ENCODE measurements at regions not wholly inside any gene's neighbourhood (a gene's known extent, or its start where the extent isn't known, plus 50 kb on each side); places are given as distances from the start of the nearest gene placed in this dataset.

GRCh38 chr20:7627734-7628663 is 312.3 kb downstream of the HAO1 start:
- H3K4ac ChIP-seq (ENCODE audit: low read depth, low read length): no peak overlapping the region
- no peak overlapping the region for H4K91ac ChIP-seq (ENCODE audit: low read depth, low read length)
- H2BK120ac ChIP-seq (ENCODE audit: insufficient read depth, low read length, poor library complexity): no peak overlapping the region
- H2BK12ac ChIP-seq (ENCODE audit: low read length): no peak overlapping the region
- no peak overlapping the region for H4K12ac ChIP-seq (ENCODE audit: low read depth, low read length)
- no peak overlapping the region for H3K14ac ChIP-seq (ENCODE audit: low read length)
- no peaks in the 10 kb centered on the region for H3K9me3 ChIP-seq (ENCODE audit: insufficient read depth, low read depth, low read length)
- H3K36me3 ChIP-seq (ENCODE audit: control insufficient read depth in 1 of 2, insufficient read depth in 2 of 2, low read length in 2 of 2): no peaks in the 10 kb centered on the region
- no peak overlapping the region for H3K27ac ChIP-seq (ENCODE audit: low read depth, low read length)
- no peak overlapping the region for H2BK5ac ChIP-seq (ENCODE audit: low read depth, low read length, poor library complexity)
- H3K4me3 ChIP-seq (ENCODE audit: low read depth, low read length): no peak overlapping the region
- no peak overlapping the region for H2AFZ ChIP-seq (ENCODE audit: insufficient read depth, low read length, poor library complexity)
- no peak overlapping the region for H3K4me2 ChIP-seq (ENCODE audit: low read length)
- H3K4me1 ChIP-seq (ENCODE audit: control insufficient read depth in 1 of 2, insufficient read depth in 2 of 2, low read length in 2 of 2): no peaks in the 10 kb centered on the region
- H3K23ac ChIP-seq (ENCODE audit: low read length): no peak overlapping the region
- no peak overlapping the region for H3K9ac ChIP-seq (ENCODE audit: low read length)
- no peaks in the 10 kb centered on the region for H3K79me1 ChIP-seq (ENCODE audit: low read length)
- H3K79me2 ChIP-seq (ENCODE audit: control insufficient read depth, insufficient read depth, low read length, poor library complexity): no peaks in the 10 kb centered on the region
- no peak overlapping the region for H4K8ac ChIP-seq (ENCODE audit: low read depth, low read length)
- no peak for DNase-seq
- no peaks in the 10 kb centered on the region for H3K27me3 ChIP-seq (ENCODE audit: insufficient read depth, low read length)
- H3K18ac ChIP-seq (ENCODE audit: low read length): no peak overlapping the region
- no peak overlapping the region for H2AK5ac ChIP-seq (ENCODE audit: low read length)
- WGBS (ENCODE audit: extremely low coverage, insufficient coverage, insufficient read length): no CpG with 5 or more reads among the region's 5 CpGs

- Histone ChIP-seq H3K4me2 (ENCODE audit: low read length) (no peak overlapping the region), H3K4me3 (ENCODE audit: low read depth, low read length) (no peak overlapping the region), H3K4me1 (ENCODE audit: control insufficient read depth in 1 of 2, insufficient read depth in 2 of 2, low read length in 2 of 2) (no peaks in the 10 kb centered on the region), H2AFZ (ENCODE audit: insufficient read depth, low read length, poor library complexity) (no peak overlapping the region), H3K79me1 (ENCODE audit: low read length) (no peaks in the 10 kb centered on the region), H4K8ac (ENCODE audit: low read depth, low read length) (no peak overlapping the region), H3K18ac (ENCODE audit: low read length) (no peak overlapping the region), H3K27ac (ENCODE audit: low read depth, low read length) (no peak overlapping the region), H4K91ac (ENCODE audit: low read depth, low read length) (no peak overlapping the region), H4K12ac (ENCODE audit: low read depth, low read length) (no peak overlapping the region), H2BK12ac (ENCODE audit: low read length) (no peak overlapping the region), H2BK120ac (ENCODE audit: insufficient read depth, low read length, poor library complexity) (no peak overlapping the region), H2AK5ac (ENCODE audit: low read length) (no peak overlapping the region), H3K4ac (ENCODE audit: low read depth, low read length) (no peak overlapping the region), H3K79me2 (ENCODE audit: control insufficient read depth, insufficient read depth, low read length, poor library complexity) (no peaks in the 10 kb centered on the region), H3K14ac (ENCODE audit: low read length) (no peak overlapping the region), H3K23ac (ENCODE audit: low read length) (no peak overlapping the region), H3K36me3 (ENCODE audit: control insufficient read depth in 1 of 2, insufficient read depth in 2 of 2, low read length in 2 of 2) (no peaks in the 10 kb centered on the region), H3K9me3 (ENCODE audit: insufficient read depth, low read depth, low read length) (no peaks in the 10 kb centered on the region), H3K9ac (ENCODE audit: low read length) (no peak overlapping the region), H3K27me3 (ENCODE audit: insufficient read depth, low read length) (no peaks in the 10 kb centered on the region), H2BK5ac (ENCODE audit: low read depth, low read length, poor library complexity) (no peak overlapping the region)
- no CpG with 5 or more reads among the region's 1 CpG for WGBS (ENCODE audit: extremely low coverage, insufficient coverage, insufficient read length)
- DNase-seq: no peak
Observed at GRCh38 chr20:7629880-7630279, 310.4 kb downstream of the HAO1 start.

GRCh38 chr20:7637184-7637583 is 303.1 kb downstream of the HAO1 start:
- no peak overlapping the region for H2BK120ac ChIP-seq (ENCODE audit: insufficient read depth, low read length, poor library complexity)
- no peak overlapping the region for H2BK12ac ChIP-seq (ENCODE audit: low read length)
- no peaks in the 10 kb centered on the region for H3K27me3 ChIP-seq (ENCODE audit: insufficient read depth, low read length)
- H3K36me3 ChIP-seq (ENCODE audit: control insufficient read depth in 1 of 2, insufficient read depth in 2 of 2, low read length in 2 of 2): no peaks in the 10 kb centered on the region
- no peak overlapping the region for H4K8ac ChIP-seq (ENCODE audit: low read depth, low read length)
- H4K91ac ChIP-seq (ENCODE audit: low read depth, low read length): no peak overlapping the region
- H3K9me3 ChIP-seq (ENCODE audit: insufficient read depth, low read depth, low read length): no peaks in the 10 kb centered on the region
- H2AFZ ChIP-seq (ENCODE audit: insufficient read depth, low read length, poor library complexity): no peak overlapping the region
- H3K4me2 ChIP-seq (ENCODE audit: low read length): no peak overlapping the region
- H4K12ac ChIP-seq (ENCODE audit: low read depth, low read length): no peak overlapping the region
- H2BK5ac ChIP-seq (ENCODE audit: low read depth, low read length, poor library complexity): no peak overlapping the region
- H3K4me1 ChIP-seq (ENCODE audit: control insufficient read depth in 1 of 2, insufficient read depth in 2 of 2, low read length in 2 of 2): no peaks in the 10 kb centered on the region
- no peak overlapping the region for H3K14ac ChIP-seq (ENCODE audit: low read length)
- no peak overlapping the region for H3K9ac ChIP-seq (ENCODE audit: low read length)
- H3K23ac ChIP-seq (ENCODE audit: low read length): no peak overlapping the region
- H3K18ac ChIP-seq (ENCODE audit: low read length): no peak overlapping the region
- no peak overlapping the region for H3K27ac ChIP-seq (ENCODE audit: low read depth, low read length)
- no peaks in the 10 kb centered on the region for H3K79me2 ChIP-seq (ENCODE audit: control insufficient read depth, insufficient read depth, low read length, poor library complexity)
- H2AK5ac ChIP-seq (ENCODE audit: low read length): no peak overlapping the region
- no peak overlapping the region for H3K4me3 ChIP-seq (ENCODE audit: low read depth, low read length)
- H3K4ac ChIP-seq (ENCODE audit: low read depth, low read length): no peak overlapping the region
- DNase-seq: no peak
- H3K79me1 ChIP-seq (ENCODE audit: low read length): no peaks in the 10 kb centered on the region

- no peak overlapping the region for H2BK120ac ChIP-seq (ENCODE audit: insufficient read depth, low read length, poor library complexity)
- WGBS (ENCODE audit: extremely low coverage, insufficient coverage, insufficient read length): no CpG with 5 or more reads among the region's 6 CpGs
- H3K36me3 ChIP-seq (ENCODE audit: control insufficient read depth in 1 of 2, insufficient read depth in 2 of 2, low read length in 2 of 2): no peaks in the 10 kb centered on the region
- H3K4me1 ChIP-seq (ENCODE audit: control insufficient read depth in 1 of 2, insufficient read depth in 2 of 2, low read length in 2 of 2): no peaks in the 10 kb centered on the region
- H4K8ac ChIP-seq (ENCODE audit: low read depth, low read length): no peak overlapping the region
- H4K12ac ChIP-seq (ENCODE audit: low read depth, low read length): no peak overlapping the region
- no peak overlapping the region for H3K4me3 ChIP-seq (ENCODE audit: low read depth, low read length)
- no peak overlapping the region for H2BK5ac ChIP-seq (ENCODE audit: low read depth, low read length, poor library complexity)
- H3K9me3 ChIP-seq (ENCODE audit: insufficient read depth, low read depth, low read length): no peaks in the 10 kb centered on the region
- no peak overlapping the region for H2BK12ac ChIP-seq (ENCODE audit: low read length)
- no peak overlapping the region for H3K23ac ChIP-seq (ENCODE audit: low read length)
- H3K79me1 ChIP-seq (ENCODE audit: low read length): no peaks in the 10 kb centered on the region
- H3K4me2 ChIP-seq (ENCODE audit: low read length): no peak overlapping the region
- no peak for DNase-seq
- no peak overlapping the region for H2AK5ac ChIP-seq (ENCODE audit: low read length)
- H3K79me2 ChIP-seq (ENCODE audit: control insufficient read depth, insufficient read depth, low read length, poor library complexity): no peaks in the 10 kb centered on the region
- H2AFZ ChIP-seq (ENCODE audit: insufficient read depth, low read length, poor library complexity): no peak overlapping the region
- H3K27ac ChIP-seq (ENCODE audit: low read depth, low read length): no peak overlapping the region
- no peak overlapping the region for H3K9ac ChIP-seq (ENCODE audit: low read length)
- H3K4ac ChIP-seq (ENCODE audit: low read depth, low read length): no peak overlapping the region
- no peak overlapping the region for H3K18ac ChIP-seq (ENCODE audit: low read length)
- H3K27me3 ChIP-seq (ENCODE audit: insufficient read depth, low read length): no peaks in the 10 kb centered on the region
- H3K14ac ChIP-seq (ENCODE audit: low read length): no peak overlapping the region
- H4K91ac ChIP-seq (ENCODE audit: low read depth, low read length): no peak overlapping the region
Observed at GRCh38 chr20:7650086-7650879, 290.0 kb downstream of the HAO1 start.

Measured in trophoblast cell (in vitro differentiated cells and primary cell).